HK-2 (cell line): ENCODE measurements at regions not wholly inside any gene's neighbourhood (a gene's known extent, or its start where the extent isn't known, plus 50 kb on each side); places are given as distances from the start of the nearest gene placed in this dataset.

Source experiments
- DNase-seq: peaks from one replicate; pipeline ENCODE4 v3.0.0-alpha.2; 2018; ENCODE audit not compliant: unreplicated experiment

GRCh38 chr9:109830545-109830944 is 50.5 kb downstream of the PALM2AKAP2 start:
- DNase-seq: no peak

DNA sequence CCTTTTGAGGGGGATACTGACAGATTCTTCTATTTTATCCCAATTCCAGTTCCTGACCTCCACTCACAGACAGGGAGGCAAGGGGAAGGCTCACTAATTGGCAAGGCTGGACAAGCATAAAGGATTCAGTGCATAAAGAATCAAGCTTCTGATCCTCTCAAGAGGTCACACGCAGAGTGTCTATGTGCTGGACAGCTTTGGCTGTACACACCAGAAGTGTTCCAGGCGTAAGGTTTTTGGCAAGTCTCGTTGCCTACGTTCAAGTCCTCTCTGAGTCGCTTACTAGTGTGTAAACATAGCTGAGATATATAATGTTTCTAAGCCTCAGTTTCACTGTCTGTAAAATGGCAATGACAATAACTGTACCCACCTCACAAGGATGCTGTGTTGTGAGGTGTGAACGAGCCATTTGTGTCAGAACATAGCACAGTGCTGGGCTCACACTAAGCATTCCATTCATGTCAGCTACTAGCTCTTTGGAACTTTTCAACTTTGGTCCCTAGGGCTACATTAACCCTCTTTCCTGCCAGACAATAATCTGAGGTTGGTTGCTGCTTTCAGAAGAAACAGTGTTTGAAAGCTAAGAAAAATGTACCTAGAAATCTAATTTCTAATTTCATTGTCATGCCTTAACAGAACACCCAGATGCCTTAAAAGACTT is 52.1 kb downstream of the PALM2AKAP2 start:
- DNase-seq: no peak

DNA sequence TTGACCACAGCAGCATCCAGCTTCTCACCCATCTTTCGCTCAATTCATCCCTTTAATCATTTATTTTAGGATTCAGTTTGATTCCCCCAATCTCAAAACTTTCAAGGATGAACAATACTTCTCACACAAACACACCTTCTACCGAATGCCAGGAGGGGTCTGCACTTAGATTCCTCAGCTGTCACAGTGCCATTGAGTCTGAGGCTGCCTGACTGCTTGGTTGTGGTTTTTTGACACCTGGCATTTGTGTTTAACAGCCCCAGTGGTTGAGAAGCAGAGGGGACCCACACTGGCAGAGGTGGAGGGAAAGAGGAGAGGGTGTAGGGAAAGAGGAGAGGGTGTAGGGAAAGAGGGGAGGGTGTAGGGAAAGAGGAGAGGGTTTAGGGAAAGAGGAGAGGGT is 54.9 kb downstream of the PALM2AKAP2 start:
- DNase-seq: no peak

DNA sequence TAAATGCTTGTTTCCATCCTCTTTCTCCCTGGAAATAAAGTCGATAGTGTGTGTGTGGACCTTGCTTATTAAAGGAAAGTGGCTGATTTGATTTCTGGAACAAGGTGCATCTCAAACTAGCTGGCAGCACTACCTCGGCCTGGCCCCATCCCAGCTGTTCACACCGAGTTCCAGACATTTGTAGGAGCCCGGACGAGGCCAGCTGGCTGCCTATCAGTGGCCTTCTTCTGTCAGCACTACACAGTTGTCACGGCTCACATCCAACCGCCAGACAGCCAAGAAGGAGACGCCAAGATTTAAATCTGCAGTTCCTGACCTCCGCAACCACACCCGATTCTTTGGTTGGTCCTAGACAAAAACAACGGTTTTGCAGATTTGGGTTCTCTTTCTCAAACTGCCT is 63.6 kb downstream of the PALM2AKAP2 start:
- DNase-seq: no peak

- DNase-seq: no peak
These were observed 65.2 kb downstream of the PALM2AKAP2 start for GRCh38 chr9:109845226-109845625.

GRCh38 chr9:109846776-109847175 is 66.8 kb downstream of the PALM2AKAP2 start:
- DNase-seq: peak; percentile 17

GRCh38 chr9:109852556-109852955 is 72.6 kb downstream of the PALM2AKAP2 start:
- no peak for DNase-seq

- no peak for DNase-seq
These were observed 75.5 kb downstream of the PALM2AKAP2 start for GRCh38 chr9:109855540-109855939.

DNA sequence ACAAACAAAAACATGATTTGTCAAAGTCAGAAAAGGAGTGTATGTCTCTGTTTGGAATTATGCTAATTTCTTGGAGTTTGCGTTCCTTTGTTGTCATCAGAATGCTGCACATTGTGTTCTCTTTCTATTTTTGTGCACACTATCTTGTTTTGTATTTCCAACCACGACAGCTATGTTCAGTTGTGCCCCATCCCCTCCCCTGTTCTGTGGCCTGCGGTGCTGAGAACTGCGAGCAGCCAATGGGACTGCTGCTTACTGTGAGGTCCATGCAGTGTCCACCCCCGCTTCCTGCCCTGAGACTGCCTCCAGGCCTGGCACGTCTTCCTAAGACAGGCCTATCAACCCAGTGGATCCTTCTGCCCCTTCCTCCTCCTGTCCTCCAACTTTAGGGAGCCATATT is 76.8 kb downstream of the PALM2AKAP2 start:
- DNase-seq: no peak

DNA sequence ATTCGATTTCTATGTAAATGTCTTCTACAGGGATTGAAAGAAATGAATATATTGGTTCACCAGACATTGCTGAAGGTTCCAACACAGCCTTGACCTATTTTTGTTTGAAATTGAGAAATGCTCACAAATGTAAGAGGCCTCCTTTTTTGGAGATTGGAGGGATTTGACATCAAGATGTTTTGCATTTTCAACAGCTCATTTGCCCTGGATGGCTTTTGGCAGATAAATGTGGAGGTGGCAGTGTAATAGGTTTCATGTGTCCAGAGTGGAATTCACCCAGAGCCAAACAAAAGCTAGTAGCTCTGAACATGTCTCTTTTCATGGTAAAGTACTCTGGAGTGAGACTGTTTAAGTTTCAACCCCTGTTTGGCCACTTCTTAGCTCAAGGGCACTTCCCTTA is 77.3 kb downstream of the PALM2AKAP2 start:
- DNase-seq: no peak

DNA sequence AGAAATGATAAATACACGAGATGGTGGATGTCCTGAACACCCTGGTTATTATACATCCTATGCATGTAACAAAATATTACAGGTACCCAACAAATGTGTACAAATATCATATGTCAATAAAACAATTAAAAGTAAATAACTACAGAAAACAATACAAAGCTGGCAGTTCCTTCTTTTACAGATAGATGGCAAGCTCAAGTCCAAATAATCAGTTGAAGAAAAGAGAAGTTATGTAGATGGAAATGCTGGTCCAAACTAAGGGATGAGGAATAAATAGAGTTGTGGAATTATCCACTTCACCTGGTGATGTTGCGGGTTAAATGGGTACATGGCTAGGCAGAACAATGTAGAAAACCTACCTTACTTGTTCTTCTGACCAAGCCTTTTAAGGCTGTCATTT is 79.4 kb downstream of the PALM2AKAP2 start:
- DNase-seq: no peak

- DNase-seq: no peak
These were observed 80.5 kb downstream of the PALM2AKAP2 start for GRCh38 chr9:109860521-109860920.

DNA sequence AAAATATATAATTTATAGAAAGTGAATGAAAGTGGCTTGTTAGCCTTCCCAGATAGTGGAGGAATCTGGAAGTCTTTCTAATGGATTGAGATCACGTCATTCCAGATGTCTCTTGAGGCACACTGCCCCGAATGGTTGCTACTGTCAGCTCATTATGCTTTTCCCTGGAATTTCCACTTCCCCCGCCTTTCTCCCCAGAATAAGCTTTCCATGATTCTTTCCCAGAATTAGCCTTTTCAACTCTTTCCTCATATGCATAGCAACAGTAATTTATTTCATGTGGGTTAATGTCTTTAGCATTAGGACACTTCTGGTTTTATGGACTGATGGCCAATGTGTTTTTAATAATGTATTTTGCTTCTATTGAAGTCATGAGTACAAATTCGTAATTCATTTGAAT is 81.5 kb downstream of the PALM2AKAP2 start:
- DNase-seq: no peak

- DNase-seq: no peak
These were observed 81.9 kb downstream of the PALM2AKAP2 start for GRCh38 chr9:109861918-109862317.

DNA sequence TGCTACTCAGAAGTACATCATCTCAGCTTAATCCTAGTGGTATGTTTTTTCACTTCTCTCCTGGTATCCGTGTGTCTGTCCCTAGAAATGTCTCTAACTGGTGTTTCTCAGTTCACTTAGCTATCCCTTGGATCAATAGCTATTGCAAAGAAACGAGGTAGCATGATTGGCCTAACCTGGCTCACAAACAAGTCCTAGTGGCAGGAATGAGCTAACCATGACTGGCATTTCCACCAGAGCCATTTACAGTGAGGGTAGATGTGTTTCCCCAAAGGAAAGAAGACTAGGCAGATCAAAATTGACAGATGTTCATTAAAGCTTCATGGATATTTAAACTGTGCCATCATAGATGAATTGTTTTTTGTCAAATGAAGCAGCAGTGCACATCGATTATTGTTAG is 82.5 kb downstream of the PALM2AKAP2 start:
- DNase-seq: no peak

- DNase-seq: no peak
These were observed 84.0 kb downstream of the PALM2AKAP2 start for GRCh38 chr9:109863961-109864360.

DNA sequence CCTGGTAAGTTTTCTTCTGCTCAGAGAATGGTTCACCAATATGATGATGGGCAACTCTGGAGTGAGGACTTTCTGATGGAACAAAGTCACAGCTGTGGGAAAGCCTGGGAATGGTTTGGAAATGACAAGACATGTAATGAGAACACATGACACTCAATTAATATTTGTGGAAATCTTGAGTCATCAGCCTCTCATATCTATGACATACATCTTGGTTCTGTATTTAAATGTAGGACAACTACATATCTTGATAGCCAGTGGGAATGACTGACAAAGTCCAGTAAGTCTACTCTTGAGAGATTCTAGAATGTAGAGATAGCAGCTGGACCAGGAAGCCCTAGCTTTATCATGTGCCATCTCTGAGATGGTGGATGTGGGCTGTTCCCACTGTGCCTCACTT is 85.5 kb downstream of the PALM2AKAP2 start:
- DNase-seq: no peak

DNA sequence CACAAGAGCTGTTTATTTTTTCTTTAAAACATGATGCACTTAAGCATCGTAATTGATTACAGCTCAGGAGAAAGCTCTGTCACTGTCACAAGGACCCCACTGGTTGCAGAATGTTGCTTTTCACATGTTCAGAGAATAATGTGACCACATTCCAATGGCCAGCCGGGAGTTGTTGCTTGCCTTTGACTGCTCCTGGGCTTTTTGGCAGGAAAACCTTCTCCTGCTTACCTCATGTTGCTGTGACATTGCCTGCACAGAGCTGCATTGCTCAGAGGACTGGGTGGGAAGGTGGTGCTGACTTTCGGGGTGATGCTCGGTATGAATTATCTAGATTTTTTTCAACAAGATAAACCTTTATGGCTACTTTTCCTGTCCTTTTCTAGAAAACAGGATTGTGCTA is 88.2 kb downstream of the PALM2AKAP2 start:
- DNase-seq: no peak

- no peak for DNase-seq
These were observed 88.7 kb downstream of the PALM2AKAP2 start for GRCh38 chr9:109868722-109869121.

DNA sequence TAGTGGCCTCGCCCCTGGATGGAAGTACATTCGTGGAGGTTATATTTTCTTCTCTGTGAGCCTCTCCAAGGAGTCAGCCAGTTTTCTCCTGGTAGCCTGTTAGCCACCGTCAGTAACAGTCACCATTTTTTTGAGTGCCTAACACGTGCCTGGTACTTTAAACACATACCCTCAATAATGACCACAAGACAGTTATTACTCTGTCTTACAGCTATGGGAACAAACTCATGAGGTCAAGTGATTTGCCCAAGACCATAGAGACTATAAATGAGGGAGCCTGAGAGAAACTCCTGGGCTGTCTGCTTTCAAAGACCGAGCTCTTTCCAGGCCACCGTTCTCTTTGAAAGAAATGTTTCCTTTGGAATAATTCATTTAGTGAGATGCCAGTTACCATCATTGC is 90.4 kb downstream of the PALM2AKAP2 start:
- DNase-seq: no peak

- DNase-seq: no peak
These were observed 92.9 kb downstream of the PALM2AKAP2 start for GRCh38 chr9:109872901-109873300.

DNA sequence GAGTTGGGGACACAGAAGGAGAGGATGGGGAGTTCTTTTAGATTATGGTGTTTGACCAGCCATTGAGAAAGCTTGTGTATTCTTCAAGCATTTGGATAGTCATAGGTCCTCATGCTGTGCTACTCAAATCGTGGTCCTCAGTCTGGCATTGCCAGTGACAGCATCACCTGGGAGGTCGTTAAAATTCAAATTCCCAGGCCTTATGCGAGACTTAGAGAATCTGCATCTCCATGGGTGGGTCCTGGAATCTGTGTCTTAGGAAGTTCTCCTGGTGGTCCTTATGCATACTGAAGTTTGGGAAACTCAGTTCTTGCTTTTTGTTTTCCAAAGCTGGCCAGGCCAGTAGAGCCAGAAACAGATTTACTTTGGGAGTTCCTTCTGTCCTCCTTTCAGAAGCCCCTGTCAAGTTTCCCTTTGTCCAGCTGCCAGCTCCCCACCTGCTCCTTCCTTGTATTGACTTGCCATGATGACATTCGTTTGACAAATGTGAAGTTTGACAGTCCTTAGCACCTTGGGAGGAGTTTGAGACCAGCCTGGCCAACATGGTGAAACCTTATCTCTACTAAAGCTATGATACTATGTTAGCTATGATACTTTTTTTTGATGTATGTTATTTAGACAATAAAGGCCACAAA is 95.6 kb downstream of the PALM2AKAP2 start:
- DNase-seq: no peak

DNA sequence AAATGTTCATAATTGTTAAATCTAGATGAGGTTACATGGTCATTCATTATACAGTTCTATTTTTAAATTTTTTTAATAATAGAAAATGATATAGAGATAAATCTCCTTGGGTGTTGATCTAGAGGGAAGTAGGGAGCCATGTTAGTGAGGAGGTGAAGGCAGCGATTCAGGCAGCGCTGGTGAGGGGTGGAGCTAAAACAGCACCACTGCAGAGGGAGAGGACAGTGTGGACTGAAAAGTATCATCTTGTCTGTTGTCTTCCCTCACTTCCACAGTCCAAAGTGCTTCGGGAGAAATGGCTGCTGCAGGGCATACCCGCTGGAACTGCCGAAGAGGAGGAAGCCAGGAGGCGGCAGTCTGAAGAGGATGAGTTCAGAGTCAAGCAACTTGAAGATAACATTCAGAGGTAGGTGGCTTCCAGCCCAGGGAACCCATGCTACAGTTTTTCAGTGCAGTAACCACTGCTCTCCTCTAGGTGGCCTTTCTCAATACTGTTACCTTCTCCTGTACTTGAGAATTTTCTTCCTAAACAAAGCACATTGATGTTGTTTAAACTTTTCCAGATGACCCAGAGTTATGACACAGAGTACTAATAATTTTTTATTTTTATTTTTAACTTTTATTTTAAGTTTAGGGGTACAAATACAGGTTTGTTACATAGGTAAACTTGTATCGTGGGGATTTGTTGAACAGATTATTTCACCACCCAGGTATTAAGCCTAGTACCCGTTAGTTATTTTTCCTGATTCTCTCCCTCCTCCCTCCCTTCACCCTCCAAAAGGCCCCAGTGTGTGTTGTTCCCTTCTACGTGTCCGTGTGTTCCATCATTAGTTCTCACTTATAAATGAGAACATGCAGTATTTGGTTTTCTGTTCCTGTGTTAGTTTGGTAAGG is 100.5 kb downstream of the PALM2AKAP2 start:
- DNase-seq: peak; percentile 9
